GM18502 (cell line): ENCODE measurements at regions not wholly inside any gene's neighbourhood (a gene's known extent, or its start where the extent isn't known, plus 50 kb on each side); places are given as distances from the start of the nearest gene placed in this dataset.
A peak's percentile ranks its signal among the peaks of the same experiment; 100 is the strongest.
"Not testable (repeated sequence)": the region's sequence is repeated elsewhere in the genome, so short reads cannot be mapped to it uniquely, and the experiment has no call there.

Experiments
- ATAC-seq: cut with Tn5 transposase; IDR thresholded peaks from one replicate; pipeline ENCODE4 v1.9.1; 2021; ENCODE audit warnings: mild to moderate bottlenecking; ENCODE audit not compliant: unreplicated experiment, poor library complexity

- no peak for ATAC-seq
Measured at GRCh38 chr1:99062192-99062591, 57.5 kb upstream of the PLPPR5 start.

GRCh38 chr1:99069146-99069545 is 64.5 kb upstream of the PLPPR5 start:
- no peak for ATAC-seq

GRCh38 chr1:99078529-99078928 is 73.9 kb upstream of the PLPPR5 start:
- ATAC-seq = not testable (repeated sequence)

GRCh38 chr1:99082366-99082765 is 77.7 kb upstream of the PLPPR5 start:
- ATAC-seq = no peak

GRCh38 chr1:99083338-99083737 is 78.7 kb upstream of the PLPPR5 start:
- no peak for ATAC-seq

GRCh38 chr1:99084562-99084961 is 79.9 kb upstream of the PLPPR5 start:
- ATAC-seq = peak; percentile 82

GRCh38 chr1:99086057-99086456 is 81.4 kb upstream of the PLPPR5 start:
- no peak for ATAC-seq

GRCh38 chr1:99098589-99098988 is 93.9 kb upstream of the PLPPR5 start:
- no peak for ATAC-seq

- ATAC-seq = no peak
Measured at GRCh38 chr1:99106274-99106673, 101.6 kb upstream of the PLPPR5 start.

- no peak for ATAC-seq
Measured at GRCh38 chr1:99107680-99108079, 103.0 kb upstream of the PLPPR5 start.

- ATAC-seq = no peak
Measured at GRCh38 chr1:99110140-99111041, 105.7 kb upstream of the PLPPR5 start.

GRCh38 chr1:99115231-99115630 is 110.6 kb upstream of the PLPPR5 start:
- no peak for ATAC-seq

- no peak for ATAC-seq
Measured at GRCh38 chr1:99119188-99119587, 114.5 kb upstream of the PLPPR5 start.

- ATAC-seq = no peak
Measured at GRCh38 chr1:99122039-99122438, 117.4 kb upstream of the PLPPR5 start.

GRCh38 chr1:99123936-99124335 is 119.3 kb upstream of the PLPPR5 start:
- ATAC-seq = no peak

- ATAC-seq = no peak
Measured at GRCh38 chr1:99131546-99131945, 126.9 kb upstream of the PLPPR5 start.

- ATAC-seq = no peak
Measured at GRCh38 chr1:99133756-99134500, 129.3 kb upstream of the PLPPR5 start.

- ATAC-seq = no peak
Measured at GRCh38 chr1:99137554-99138206, 126.6 kb upstream of the PLPPR4 start.

- ATAC-seq = no peak
Measured at GRCh38 chr1:99139876-99140275, 124.4 kb upstream of the PLPPR4 start.

GRCh38 chr1:99146129-99146848 is 118.0 kb upstream of the PLPPR4 start:
- ATAC-seq = no peak
